ENCODE measurements at regions not wholly inside any gene's neighbourhood (a gene's known extent, or its start where the extent isn't known, plus 50 kb on each side); places are given as distances from the start of the nearest gene placed in this dataset.

- in situ Hi-C loops (cut with MboI; ENCODE audit: low sequenced_read_pairs in 4 of 4) = no loop called here
Measured at GRCh38 chr2:198591586-198591985, 787.2 kb downstream of the PLCL1 start.

GRCh38 chr2:198587741-198588140, 783.3 kb downstream of the PLCL1 start:
- H3K9me3 ChIP-seq = no peaks in the 10 kb centered on the region
- no peak overlapping the region for H3K27ac ChIP-seq
- intact Hi-C loops (cut with DNase I; ENCODE audit: low total_unique reads) (no loop called here), in situ Hi-C loops (cut with MboI; ENCODE audit: low sequenced_read_pairs in 4 of 4) (no loop called here)
- no peak overlapping the region for H3K4me3 ChIP-seq
- DNase-seq (no peak), ATAC-seq (no peak)
- H3K27me3 ChIP-seq = no peaks in the 10 kb centered on the region
- TF ChIP-seq CTCF (IDR thresholded peaks at IDR 0.05 in 4 of 5, conservative IDR thresholded peaks at IDR 0.05 in 1 of 5) (no peak), POLR2A (IDR thresholded peaks at IDR 0.05) (no peak)
- H3K36me3 ChIP-seq = no peaks in the 10 kb centered on the region
- no peaks in the 10 kb centered on the region for H3K4me1 ChIP-seq

More at GRCh38 chr2:198591586-198591985, 787.2 kb downstream of the PLCL1 start:
- intact Hi-C loops (cut with DNase I; ENCODE audit: low total_unique reads) = no loop called here
- H3K4me1 ChIP-seq = no peaks in the 10 kb centered on the region
- no peaks in the 10 kb centered on the region for H3K27me3 ChIP-seq
- no peak overlapping the region for H3K4me3 ChIP-seq
- no peaks in the 10 kb centered on the region for H3K9me3 ChIP-seq
- DNase-seq (no peak), ATAC-seq (no peak)
- TF ChIP-seq CTCF (IDR thresholded peaks at IDR 0.05 in 4 of 5, conservative IDR thresholded peaks at IDR 0.05 in 1 of 5) = no peak
- TF ChIP-seq POLR2A (IDR thresholded peaks at IDR 0.05) = no peak
- no peak overlapping the region for H3K27ac ChIP-seq
- H3K36me3 ChIP-seq = no peaks in the 10 kb centered on the region

DNA sequence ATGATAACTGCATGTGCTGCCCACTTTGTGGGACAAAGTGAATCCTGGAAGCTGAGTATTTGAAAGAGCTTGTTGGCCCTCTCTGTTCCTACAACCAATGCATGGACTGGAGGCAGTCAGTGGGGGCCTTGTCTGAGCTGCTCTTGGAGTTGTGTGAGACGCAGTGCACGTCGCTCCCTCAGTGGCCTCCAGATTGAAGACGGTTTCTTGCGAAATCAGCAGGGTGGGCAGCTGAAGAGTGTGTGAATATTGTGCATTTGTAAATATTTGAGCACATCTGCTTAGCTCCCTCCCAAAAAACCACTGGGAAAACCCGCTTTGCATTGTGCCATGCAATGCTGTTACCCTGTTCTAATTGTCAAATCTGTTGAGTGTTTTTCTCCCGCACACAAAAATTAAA, 782.8 kb downstream of the PLCL1 start:
- no peaks in the 10 kb centered on the region for H3K27me3 ChIP-seq
- H3K9me3 ChIP-seq = no peaks in the 10 kb centered on the region
- no peak for DNase-seq
- intact Hi-C loops (cut with DNase I; ENCODE audit: low total_unique reads) (no loop called here), in situ Hi-C loops (cut with MboI; ENCODE audit: low sequenced_read_pairs in 4 of 4) (no loop called here)
- no peak overlapping the region for H3K4me3 ChIP-seq
- no peak for TF ChIP-seq CTCF (IDR thresholded peaks at IDR 0.05 in 4 of 5, conservative IDR thresholded peaks at IDR 0.05 in 1 of 5)
- TF ChIP-seq POLR2A (IDR thresholded peaks at IDR 0.05) = no peak
- H3K4me1 ChIP-seq = no peaks in the 10 kb centered on the region
- no peak for ATAC-seq
- no peaks in the 10 kb centered on the region for H3K36me3 ChIP-seq
- H3K27ac ChIP-seq = no peak overlapping the region

GRCh38 chr2:198571393-198571792, 767.0 kb downstream of the PLCL1 start:
- no peak for TF ChIP-seq CTCF (IDR thresholded peaks at IDR 0.05 in 4 of 5, conservative IDR thresholded peaks at IDR 0.05 in 1 of 5)
- TF ChIP-seq POLR2A (IDR thresholded peaks at IDR 0.05) = no peak
- in situ Hi-C loops (cut with MboI; ENCODE audit: low sequenced_read_pairs in 4 of 4) = no loop called here
- Histone ChIP-seq H3K4me1 (no peaks in the 10 kb centered on the region), H3K36me3 (no peaks in the 10 kb centered on the region), H3K27ac (no peak overlapping the region), H3K9me3 (no peaks in the 10 kb centered on the region), H3K27me3 (no peaks in the 10 kb centered on the region), H3K4me3 (no peak overlapping the region)
- intact Hi-C loops (cut with DNase I; ENCODE audit: low total_unique reads) = no loop called here
- DNase-seq (no peak), ATAC-seq (no peak)

DNA sequence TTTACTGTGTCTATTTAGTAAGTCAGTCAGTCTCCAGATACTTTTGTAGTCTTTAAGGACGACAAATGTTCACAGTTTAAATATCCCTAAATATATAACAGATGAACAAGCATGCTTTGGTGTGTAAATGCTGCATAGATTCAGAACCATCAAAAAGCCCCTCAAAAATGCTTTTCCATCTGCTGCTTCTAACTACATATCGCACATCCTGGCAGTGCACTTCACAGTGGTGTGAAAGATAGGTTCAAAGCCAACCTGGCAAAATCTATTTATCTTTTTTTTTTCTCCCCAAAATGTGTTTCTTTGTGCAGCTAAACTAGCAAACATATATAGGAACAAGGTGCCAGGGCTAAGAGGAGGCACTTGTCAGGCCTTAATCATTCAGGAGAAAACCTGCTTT, 753.8 kb downstream of the PLCL1 start:
- no peaks in the 10 kb centered on the region for H3K36me3 ChIP-seq
- no peaks in the 10 kb centered on the region for H3K9me3 ChIP-seq
- no peak for DNase-seq
- in situ Hi-C loops (cut with MboI; ENCODE audit: low sequenced_read_pairs in 4 of 4) (no loop called here), intact Hi-C loops (cut with DNase I; ENCODE audit: low total_unique reads) (no loop called here)
- no peak overlapping the region for H3K27ac ChIP-seq
- no peak overlapping the region for H3K4me3 ChIP-seq
- no peak for ATAC-seq
- no peaks in the 10 kb centered on the region for H3K4me1 ChIP-seq
- no peaks in the 10 kb centered on the region for H3K27me3 ChIP-seq
- TF ChIP-seq CTCF (IDR thresholded peaks at IDR 0.05 in 4 of 5, conservative IDR thresholded peaks at IDR 0.05 in 1 of 5) (no peak), POLR2A (IDR thresholded peaks at IDR 0.05) (no peak)

All from gastrocnemius medialis (tissue), 4 donors.